PC-9 (cell line): ENCODE measurements at regions not wholly inside any gene's neighbourhood (a gene's known extent, or its start where the extent isn't known, plus 50 kb on each side); places are given as distances from the start of the nearest gene placed in this dataset.

Source experiments
- BruUV-seq: library from RNA; stranded (reverse); fragments of 400-500 nt; replicated peaks from 2 replicates; lab custom pipeline; 2021; lab: Mats Ljungman, UMichigan
- CTCF ChIA-PET: fragments of 300-600 bp; sonication (Branson Sonifier 250); formaldehyde crosslinking; loops from one replicate; lab custom pipeline; 2022; ENCODE audit warnings: antibody characterized with exemption; lab: Charles Lee
- POLR2A ChIA-PET: fragments of 300-600 bp; sonication (Branson Sonifier 250); formaldehyde crosslinking; loops from one replicate; lab custom pipeline; 2022; ENCODE audit warnings: antibody characterized with exemption; ENCODE audit not compliant: unreplicated experiment; lab: Charles Lee
- DNase-seq, 2 experiments: peaks; one replicate each; pipeline versions ENCODE4 v3.0.0 to v3.0.0-alpha.2; 2015 to 2022; ENCODE audit warnings: mixed read lengths in 1 of 2
- H2AFZ ChIP-seq: fragments of 200-600 bp; sonication (generic); 2 replicates; pipeline ENCODE4 v1.8.1; 2017; ENCODE audit warnings: antibody characterized with exemption
- H3F3A ChIP-seq: fragments of 200-600 bp; sonication (generic); 2 replicates; pipeline ENCODE4 v1.8.1; 2017; ENCODE audit warnings: antibody characterized with exemption, mild to moderate bottlenecking, low read depth; ENCODE audit not compliant: insufficient read depth
- H3K27ac ChIP-seq: fragments of 200-600 bp; sonication (generic); 2 replicates; pipeline ENCODE4 v1.6.1; 2016; ENCODE audit warnings: mixed run types
- H3K27me3 ChIP-seq: fragments of 200-600 bp; sonication (generic); 2 replicates; pipeline ENCODE4 v1.6.1; 2016; ENCODE audit warnings: low read depth, mixed run types; ENCODE audit not compliant: insufficient read depth
- H3K36me3 ChIP-seq: fragments of 200-600 bp; sonication (generic); 2 replicates; pipeline ENCODE4 v1.6.1; 2016; ENCODE audit warnings: low read depth, mixed run types
- H3K4me1 ChIP-seq: fragments of 200-600 bp; sonication (generic); replicated peaks from 2 replicates; pipeline ENCODE4 v1.6.1; 2016; ENCODE audit warnings: mixed run types; ENCODE audit not compliant: insufficient read depth
- H3K4me2 ChIP-seq: fragments of 200-600 bp; sonication (generic); 2 replicates; pipeline ENCODE4 v1.6.1; 2017; ENCODE audit warnings: mixed run types
- H3K4me3 ChIP-seq: fragments of 200-600 bp; sonication (generic); 2 replicates; pipeline ENCODE4 v1.6.1; 2016; ENCODE audit warnings: mixed run types
- H3K79me2 ChIP-seq: fragments of 200-600 bp; sonication (generic); 2 replicates; pipeline ENCODE4 v1.6.1; 2017; ENCODE audit warnings: low read depth, mixed run types
- H3K9me2 ChIP-seq: fragments of 200-600 bp; sonication (generic); 2 replicates; pipeline ENCODE4 v1.8.1; 2017; ENCODE audit warnings: mild to moderate bottlenecking; ENCODE audit not compliant: insufficient read depth
- H3K9me3 ChIP-seq: fragments of 200-600 bp; sonication (generic); 2 replicates; pipeline ENCODE4 v1.8.1; 2016; ENCODE audit warnings: low read depth; ENCODE audit not compliant: insufficient read depth
- H4K20me1 ChIP-seq: fragments of 200-600 bp; sonication (generic); 2 replicates; pipeline ENCODE4 v1.8.1; 2017; ENCODE audit not compliant: insufficient read depth
- EZH2 ChIP-seq: fragments of 200-600 bp; sonication (generic); IDR thresholded peaks from 2 replicates; pipeline ENCODE4 v1.8.0; 2017; ENCODE audit warnings: antibody characterized with exemption, low read depth
- intact Hi-C: fragments of 100-400 bp; cut with micrococcal nuclease; formaldehyde crosslinking; loops from one replicate; pipeline ENCODE4 v1.10.0; 2022; ENCODE audit not compliant: unreplicated experiment
- TF ChIP-seq, protein P1 (sequence below): fragments of 200-600 bp; sonication (generic); conservative IDR thresholded peaks from 2 replicates; pipeline ENCODE4 v1.6.1; 2017; ENCODE audit warnings: mixed run types, antibody characterized with exemption, mild to moderate bottlenecking, moderate library complexity

DNA sequence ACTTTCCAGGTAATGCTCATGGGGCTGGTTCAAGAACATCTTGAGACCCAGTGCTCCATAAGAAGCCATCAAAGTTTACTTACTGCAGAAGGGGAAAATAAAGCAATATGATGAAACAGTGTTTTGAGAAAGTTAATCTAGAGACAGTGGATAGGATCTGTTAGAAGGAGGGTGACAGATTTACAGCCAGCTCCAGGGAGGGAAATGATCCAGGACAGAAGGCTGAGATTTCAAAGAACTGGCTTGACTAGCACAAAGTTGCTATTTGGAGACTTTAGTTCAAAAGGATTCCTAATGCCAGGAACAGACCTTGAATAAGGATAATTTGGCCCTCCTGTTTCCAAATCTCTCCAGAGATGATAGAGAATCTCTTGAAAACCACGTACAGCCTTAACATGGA, 166.5 kb upstream of the NECTIN3 start:
- H3K27ac ChIP-seq: no peak overlapping the region
- no peak overlapping the region for H2AFZ ChIP-seq
- H3K79me2 ChIP-seq: no peaks in the 10 kb centered on the region
- no peaks in the 10 kb centered on the region for H3K9me2 ChIP-seq
- intact Hi-C loops: no loop called here
- TF ChIP-seq EZH2: no peak
- TF ChIP-seq, protein P1, sequence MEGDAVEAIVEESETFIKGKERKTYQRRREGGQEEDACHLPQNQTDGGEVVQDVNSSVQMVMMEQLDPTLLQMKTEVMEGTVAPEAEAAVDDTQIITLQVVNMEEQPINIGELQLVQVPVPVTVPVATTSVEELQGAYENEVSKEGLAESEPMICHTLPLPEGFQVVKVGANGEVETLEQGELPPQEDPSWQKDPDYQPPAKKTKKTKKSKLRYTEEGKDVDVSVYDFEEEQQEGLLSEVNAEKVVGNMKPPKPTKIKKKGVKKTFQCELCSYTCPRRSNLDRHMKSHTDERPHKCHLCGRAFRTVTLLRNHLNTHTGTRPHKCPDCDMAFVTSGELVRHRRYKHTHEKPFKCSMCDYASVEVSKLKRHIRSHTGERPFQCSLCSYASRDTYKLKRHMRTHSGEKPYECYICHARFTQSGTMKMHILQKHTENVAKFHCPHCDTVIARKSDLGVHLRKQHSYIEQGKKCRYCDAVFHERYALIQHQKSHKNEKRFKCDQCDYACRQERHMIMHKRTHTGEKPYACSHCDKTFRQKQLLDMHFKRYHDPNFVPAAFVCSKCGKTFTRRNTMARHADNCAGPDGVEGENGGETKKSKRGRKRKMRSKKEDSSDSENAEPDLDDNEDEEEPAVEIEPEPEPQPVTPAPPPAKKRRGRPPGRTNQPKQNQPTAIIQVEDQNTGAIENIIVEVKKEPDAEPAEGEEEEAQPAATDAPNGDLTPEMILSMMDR: no peak
- ChIA-PET POLR2A (no interaction called here), CTCF (no interaction called here)
- H3K4me3 ChIP-seq: no peak overlapping the region
- no peaks in the 10 kb centered on the region for H3K27me3 ChIP-seq
- DNase-seq: no peak
- H3K9me3 ChIP-seq: no peaks in the 10 kb centered on the region
- H3K4me2 ChIP-seq: no peak overlapping the region
- no TSS peak for BruUV-seq
- no peaks in the 10 kb centered on the region for H3K36me3 ChIP-seq
- no peaks in the 10 kb centered on the region for H4K20me1 ChIP-seq
- H3F3A ChIP-seq: no peaks in the 10 kb centered on the region
- no peaks in the 10 kb centered on the region for H3K4me1 ChIP-seq

- Histone ChIP-seq H3K4me3 (no peak overlapping the region), H3K27me3 (no peaks in the 10 kb centered on the region), H4K20me1 (no peaks in the 10 kb centered on the region), H3K4me1 (no peaks in the 10 kb centered on the region), H3K9me3 (no peaks in the 10 kb centered on the region), H3K4me2 (no peak overlapping the region), H3K27ac (no peak overlapping the region), H3K79me2 (no peaks in the 10 kb centered on the region), H3F3A (no peaks in the 10 kb centered on the region), H3K9me2 (no peaks in the 10 kb centered on the region), H2AFZ (no peak overlapping the region), H3K36me3 (no peaks in the 10 kb centered on the region)
- TF ChIP-seq, protein P1: no peak
- TF ChIP-seq EZH2: no peak
- BruUV-seq: no TSS peak
- ChIA-PET POLR2A (no interaction called here), CTCF (no interaction called here)
- no peak for DNase-seq
- intact Hi-C loops: no loop called here
Observed at GRCh38 chr3:110909839-110910238, 161.8 kb upstream of the NECTIN3 start.

- no peaks in the 10 kb centered on the region for H3K9me3 ChIP-seq
- no peaks in the 10 kb centered on the region for H3K27me3 ChIP-seq
- no peak overlapping the region for H3K4me3 ChIP-seq
- no peak overlapping the region for H2AFZ ChIP-seq
- H3F3A ChIP-seq: no peaks in the 10 kb centered on the region
- ChIA-PET CTCF (no interaction called here), POLR2A (no interaction called here)
- no peak for TF ChIP-seq EZH2
- TF ChIP-seq, protein P1: no peak
- H3K27ac ChIP-seq: no peak overlapping the region
- no peaks in the 10 kb centered on the region for H3K79me2 ChIP-seq
- no peaks in the 10 kb centered on the region for H3K4me1 ChIP-seq
- intact Hi-C loops: no loop called here
- no peaks in the 10 kb centered on the region for H4K20me1 ChIP-seq
- BruUV-seq: no TSS peak
- no peak for DNase-seq
- H3K4me2 ChIP-seq: no peak overlapping the region
- no peaks in the 10 kb centered on the region for H3K36me3 ChIP-seq
- no peaks in the 10 kb centered on the region for H3K9me2 ChIP-seq
Observed at GRCh38 chr3:110910346-110910955, 161.2 kb upstream of the NECTIN3 start.
